ENCODE measurements at regions not wholly inside any gene's neighbourhood (a gene's known extent, or its start where the extent isn't known, plus 50 kb on each side); places are given as distances from the start of the nearest gene placed in this dataset.

GRCh38 chr1:56062625-56063024 lies 516.7 kb downstream of the PLPP3 start:
- no peak for DNase-seq

GRCh38 chr1:56061824-56062223 lies 517.5 kb downstream of the PLPP3 start:
- DNase-seq, result peak; percentile 6

- DNase-seq, result no peak
Observed at GRCh38 chr1:56060906-56061305, 518.5 kb downstream of the PLPP3 start.

GRCh38 chr1:56057466-56058405 lies 521.6 kb downstream of the PLPP3 start:
- DNase-seq, result no peak

GRCh38 chr1:56056438-56057287 lies 522.7 kb downstream of the PLPP3 start:
- DNase-seq, result no peak

GRCh38 chr1:56054959-56055358 lies 524.4 kb downstream of the PLPP3 start:
- no peak for DNase-seq

- no peak for DNase-seq
Observed at GRCh38 chr1:56052041-56052440, 527.3 kb downstream of the PLPP3 start.

GRCh38 chr1:56050911-56051310 lies 528.5 kb downstream of the PLPP3 start:
- no peak for DNase-seq

- DNase-seq, result no peak
Observed at GRCh38 chr1:56045477-56045876, 533.9 kb downstream of the PLPP3 start.

- DNase-seq, result no peak
Observed at GRCh38 chr1:56045062-56045461, 534.3 kb downstream of the PLPP3 start.

- DNase-seq, result no peak
Observed at GRCh38 chr1:56036479-56036878, 542.9 kb downstream of the PLPP3 start.

- no peak for DNase-seq
Observed at GRCh38 chr1:56034847-56035481, 544.4 kb downstream of the PLPP3 start.

- DNase-seq, result no peak
Observed at GRCh38 chr1:56034222-56034621, 545.1 kb downstream of the PLPP3 start.

GRCh38 chr1:56033321-56034037 lies 545.9 kb downstream of the PLPP3 start:
- no peak for DNase-seq

GRCh38 chr1:56032096-56032676 lies 547.2 kb downstream of the PLPP3 start:
- DNase-seq, result no peak

- DNase-seq, result no peak
Observed at GRCh38 chr1:56031001-56031400, 548.4 kb downstream of the PLPP3 start.

GRCh38 chr1:56029319-56030003 lies 549.9 kb downstream of the PLPP3 start:
- DNase-seq, result no peak

- DNase-seq, result no peak
Observed at GRCh38 chr1:56028911-56029310, 550.5 kb downstream of the PLPP3 start.

- DNase-seq, result no peak
Observed at GRCh38 chr1:56028244-56028643, 551.1 kb downstream of the PLPP3 start.

GRCh38 chr1:56025942-56026341 lies 553.4 kb downstream of the PLPP3 start:
- DNase-seq, result no peak

- no peak for DNase-seq
Observed at GRCh38 chr1:56024155-56024554, 555.2 kb downstream of the PLPP3 start.

GRCh38 chr1:56019922-56020321 lies 559.4 kb downstream of the PLPP3 start:
- no peak for DNase-seq
